Inflammatory macrophage treated with lipopolysaccharide for 1 hour (primary cell): ENCODE measurements at regions not wholly inside any gene's neighbourhood (a gene's known extent, or its start where the extent isn't known, plus 50 kb on each side); places are given as distances from the start of the nearest gene placed in this dataset.

Experiments used
- DNase-seq, 2 donors: peaks; one replicate each; pipeline ENCODE4 v3.0.0-alpha.2; 2020 to 2022

DNA sequence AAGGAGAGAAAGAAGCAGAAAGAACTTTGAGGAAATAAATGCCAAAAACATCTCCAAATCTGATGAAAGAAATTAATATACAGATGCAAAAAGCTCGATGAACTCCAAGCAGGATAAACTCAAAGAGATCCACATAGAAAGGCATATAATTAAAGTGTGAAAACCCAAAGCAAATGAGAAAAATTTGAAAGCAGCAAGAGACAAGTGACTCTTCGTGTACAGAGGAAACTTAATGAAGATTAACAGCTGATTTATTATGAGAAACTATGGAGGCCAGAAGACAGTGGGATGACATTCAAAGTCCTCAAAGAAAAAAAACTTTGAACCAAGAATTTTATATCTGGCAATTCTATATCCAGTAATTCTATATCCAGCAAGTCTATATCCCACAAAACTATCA, 163.0 kb upstream of the TMCC3 start:
- no peak for DNase-seq

DNA sequence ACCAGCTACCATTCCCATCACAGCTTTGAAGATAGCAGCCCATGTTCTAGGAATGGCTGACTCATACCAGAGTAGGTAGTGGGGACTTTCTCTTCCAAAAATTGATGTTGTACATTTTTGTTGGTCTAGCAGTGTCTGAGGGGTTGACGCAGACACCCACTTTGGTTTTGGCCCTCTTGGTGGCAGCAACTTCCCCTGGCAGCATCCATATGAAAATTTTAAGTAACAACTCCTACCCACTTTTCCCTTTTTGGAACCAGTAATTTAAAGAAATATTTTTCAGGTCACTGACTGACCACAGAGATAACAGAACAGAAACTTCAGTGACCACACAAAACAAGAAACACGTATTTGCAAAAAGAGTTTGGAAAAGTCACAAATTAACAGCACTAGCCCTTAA, 162.0 kb upstream of the TMCC3 start:
- no peak for DNase-seq

DNA sequence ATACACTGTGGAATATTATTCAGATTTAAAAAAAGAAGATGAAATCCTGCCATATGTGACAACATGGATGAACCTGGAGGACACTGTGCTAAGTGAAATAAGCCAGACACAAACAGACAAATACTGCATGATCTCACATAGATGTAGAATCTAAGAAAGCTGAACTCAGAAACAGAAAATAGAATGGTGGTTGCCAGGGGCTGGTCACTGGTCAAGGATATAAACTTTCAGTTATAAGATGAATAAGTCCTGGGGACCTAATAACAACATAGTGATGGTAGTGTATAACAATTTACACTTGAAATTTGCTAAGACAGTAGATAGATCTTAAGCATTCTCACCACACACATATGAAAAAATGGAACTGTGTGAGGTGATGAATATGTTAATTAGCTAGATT, 161.3 kb upstream of the TMCC3 start:
- no peak for DNase-seq

DNA sequence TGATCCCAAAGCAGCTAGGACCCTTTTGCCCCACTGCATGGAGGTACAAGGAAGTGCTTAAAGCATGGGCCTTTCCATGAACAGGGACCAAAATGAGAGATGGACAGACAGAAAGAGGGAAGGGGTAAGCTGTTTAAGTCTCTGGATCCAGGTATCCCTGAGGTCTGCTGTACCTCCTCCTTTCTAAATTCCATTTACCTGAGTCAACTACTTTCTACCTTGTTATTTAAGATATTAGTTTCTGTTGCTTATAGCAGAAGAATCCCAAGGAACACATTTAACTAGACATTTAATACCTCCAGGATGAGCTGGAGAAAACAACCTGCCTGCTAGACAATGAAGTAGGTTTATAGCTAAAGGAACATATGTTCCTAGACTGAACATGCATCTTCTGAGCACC, 157.6 kb upstream of the TMCC3 start:
- DNase-seq, result no peak

DNA sequence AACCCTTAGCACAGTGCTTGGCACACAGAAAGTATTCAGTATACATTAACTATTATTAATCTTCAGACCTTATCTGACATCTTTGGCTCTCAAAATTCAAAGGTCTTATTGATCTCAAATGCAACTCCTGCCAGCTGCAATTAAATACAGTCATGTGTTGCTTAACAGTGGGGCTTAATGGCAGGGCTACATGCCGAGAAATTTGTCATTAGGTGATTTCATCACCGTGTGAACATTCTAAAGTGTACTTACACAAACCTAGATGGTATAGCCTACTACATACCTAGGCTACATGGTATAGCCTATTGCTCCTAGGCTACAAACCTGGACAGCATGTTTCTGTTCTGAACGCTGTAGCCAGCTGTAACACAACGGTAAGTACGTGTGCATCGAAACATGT, 156.3 kb upstream of the TMCC3 start:
- no peak for DNase-seq

DNA sequence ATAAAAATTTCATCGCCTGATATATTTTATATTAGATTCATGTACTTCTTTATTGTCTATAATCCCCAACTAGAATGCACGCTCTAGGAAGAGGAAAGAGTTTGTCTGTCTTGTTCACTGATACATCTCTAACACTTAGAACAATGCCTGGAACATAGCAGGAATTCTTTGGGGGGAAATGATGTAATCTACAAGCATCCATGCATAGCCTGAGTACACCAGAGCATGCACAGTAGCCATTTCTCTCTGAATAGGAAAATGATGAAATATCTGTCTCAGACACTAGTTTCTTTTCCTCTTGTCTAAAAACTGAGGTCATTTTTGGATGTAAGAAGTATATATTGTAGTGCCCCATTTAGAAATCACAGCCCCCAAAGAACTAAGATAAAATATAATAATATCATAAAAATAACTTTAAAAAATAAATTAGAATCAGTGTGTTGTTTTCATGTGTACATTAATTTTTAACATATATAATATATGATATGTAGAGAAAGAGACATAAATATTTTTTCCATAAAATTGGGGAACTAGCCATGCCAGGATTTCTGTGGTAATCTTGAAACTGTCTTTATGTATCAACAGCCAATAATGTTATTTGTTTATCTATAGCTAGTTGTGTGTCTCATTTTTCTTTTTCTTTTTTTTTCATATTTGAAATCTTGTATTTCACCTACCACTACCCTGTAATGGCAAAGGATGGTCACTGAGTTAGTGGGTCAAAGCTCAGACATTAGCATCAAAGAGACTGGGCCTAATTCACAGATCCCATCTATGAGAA, 155.6 kb upstream of the TMCC3 start:
- peak; percentile 20 to 58 for DNase-seq

DNA sequence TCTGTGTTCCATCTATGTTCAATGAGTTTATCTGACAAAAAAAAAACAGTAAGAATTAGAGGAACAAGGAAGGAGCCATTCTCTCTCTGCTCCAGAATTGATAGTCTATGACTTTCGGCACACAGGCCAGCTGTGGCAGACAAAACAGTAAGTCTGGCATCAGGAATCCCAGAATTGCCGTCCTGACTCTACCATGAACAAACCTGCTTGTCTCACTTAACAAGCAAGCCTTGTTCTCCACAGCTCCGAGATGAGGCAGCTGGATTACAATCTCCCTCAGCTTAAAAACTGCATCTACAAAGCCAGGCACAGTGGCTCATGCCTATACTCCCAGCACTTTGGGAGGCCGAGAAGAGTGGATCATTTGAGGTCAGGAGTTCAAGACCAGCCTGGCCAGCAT, 153.6 kb upstream of the TMCC3 start:
- DNase-seq, result no peak

DNA sequence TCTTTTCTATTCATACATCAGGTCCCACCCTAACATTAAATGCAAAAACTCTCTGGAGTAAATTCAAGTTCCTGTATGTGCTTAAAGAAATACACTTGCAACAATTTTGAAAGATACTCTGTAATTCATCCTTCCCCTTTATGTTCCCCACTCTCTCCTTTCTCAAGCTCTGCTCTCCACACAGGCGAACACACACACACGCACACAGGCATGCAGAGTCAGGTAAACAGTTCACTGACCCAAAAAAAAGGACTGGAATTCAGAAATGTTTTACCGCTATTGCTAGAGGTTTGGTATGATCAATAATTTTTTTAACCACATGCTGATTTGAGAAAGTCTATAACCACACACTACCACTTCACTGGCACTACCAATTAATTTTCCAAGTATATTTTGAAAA, 152.4 kb upstream of the TMCC3 start:
- no peak for DNase-seq

DNA sequence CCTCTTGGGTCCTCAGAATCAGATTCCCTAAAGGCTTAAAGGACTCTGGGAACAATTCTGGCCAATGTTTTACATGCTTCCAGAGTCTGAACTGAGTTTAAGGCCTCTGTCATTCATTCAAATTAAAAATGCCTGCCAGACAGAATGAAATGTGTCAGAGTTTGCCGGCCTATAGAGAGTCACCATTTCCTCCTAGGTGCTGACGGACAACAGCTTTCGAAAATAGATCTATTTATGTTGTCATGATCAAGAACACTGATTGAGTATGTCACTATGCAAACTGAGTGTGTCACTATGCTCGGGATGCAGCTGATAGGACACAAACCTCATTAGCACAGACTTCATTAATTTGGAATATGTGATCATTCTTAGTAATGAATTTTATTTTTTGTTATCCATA, 151.4 kb upstream of the TMCC3 start:
- DNase-seq, result no peak

DNA sequence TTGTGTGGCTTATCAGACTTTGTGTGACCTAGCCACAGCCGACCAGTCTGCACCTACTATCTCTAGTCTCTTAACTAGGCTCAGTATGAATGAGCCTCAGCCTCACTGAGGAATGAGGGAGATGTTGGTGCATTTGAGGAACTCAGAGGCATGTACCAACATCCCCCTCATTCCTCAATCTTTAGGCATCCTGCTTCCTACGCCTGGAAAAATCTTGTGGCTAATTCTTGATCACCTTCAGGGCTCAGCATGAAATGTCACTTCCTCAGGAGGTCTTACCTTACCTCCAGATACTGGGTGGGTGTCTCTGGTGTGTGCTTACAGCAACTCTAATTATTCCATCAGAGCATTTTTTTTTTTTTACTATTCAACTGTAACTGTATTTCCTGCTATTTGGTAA, 148.8 kb upstream of the TMCC3 start:
- no peak for DNase-seq

DNA sequence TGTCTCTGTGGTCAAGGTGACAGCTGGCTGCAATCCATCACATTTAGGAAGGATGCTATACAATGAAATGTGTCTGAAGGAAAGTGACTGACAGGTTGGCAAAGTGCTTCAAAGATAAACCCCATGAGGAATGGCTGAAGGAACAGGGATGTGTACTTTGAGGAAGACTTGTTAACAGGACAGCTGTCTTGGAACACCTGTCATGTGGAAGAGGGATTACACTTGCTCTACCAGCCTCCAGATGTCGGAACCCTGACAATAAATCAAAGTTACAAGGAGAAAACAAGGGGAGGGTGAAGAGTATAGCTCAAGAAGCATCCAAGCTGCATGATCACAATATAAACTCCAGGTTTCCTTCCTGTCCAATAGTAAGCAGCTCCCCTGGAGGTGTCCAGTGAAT, 147.8 kb upstream of the TMCC3 start:
- no peak for DNase-seq

DNA sequence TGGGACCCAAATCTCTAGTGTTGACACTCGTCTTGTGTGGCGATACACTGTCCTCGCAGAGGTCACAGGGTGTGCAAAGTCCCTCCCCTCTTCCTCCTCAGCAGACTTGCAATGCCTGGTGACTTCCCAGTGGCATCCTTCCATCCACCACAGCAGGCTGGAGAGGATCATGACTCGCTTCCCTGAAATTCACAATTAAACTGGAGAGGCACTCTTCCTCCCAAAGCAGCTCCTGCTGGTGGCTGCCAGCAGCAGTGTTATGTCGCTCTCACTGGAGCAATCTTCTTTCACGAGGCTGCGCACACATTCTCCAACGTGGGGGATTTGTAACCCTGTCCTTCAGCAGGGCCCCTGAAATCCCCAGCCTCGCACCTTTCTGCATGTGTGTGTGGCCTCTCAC, 145.2 kb upstream of the TMCC3 start:
- no peak for DNase-seq

DNA sequence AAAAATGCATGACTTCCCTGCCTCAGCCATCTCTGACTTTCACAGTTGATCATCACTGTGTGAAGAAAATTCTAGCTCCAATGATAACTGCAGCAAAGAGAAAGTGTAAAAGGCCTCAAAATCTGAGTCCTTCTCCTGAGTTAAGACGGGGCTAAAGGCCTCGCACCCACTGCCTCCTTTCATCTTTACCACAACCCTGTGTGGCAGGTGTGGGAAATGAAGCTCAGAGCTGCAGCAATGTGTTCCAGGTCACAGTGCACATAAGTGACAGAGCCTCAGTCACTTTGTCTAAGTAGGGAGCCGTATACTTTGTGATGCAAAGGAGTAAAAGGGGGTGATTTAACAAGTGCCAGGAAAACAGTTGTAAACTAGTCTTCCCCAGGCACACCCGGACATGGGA, 144.7 kb upstream of the TMCC3 start:
- DNase-seq, result no peak

DNA sequence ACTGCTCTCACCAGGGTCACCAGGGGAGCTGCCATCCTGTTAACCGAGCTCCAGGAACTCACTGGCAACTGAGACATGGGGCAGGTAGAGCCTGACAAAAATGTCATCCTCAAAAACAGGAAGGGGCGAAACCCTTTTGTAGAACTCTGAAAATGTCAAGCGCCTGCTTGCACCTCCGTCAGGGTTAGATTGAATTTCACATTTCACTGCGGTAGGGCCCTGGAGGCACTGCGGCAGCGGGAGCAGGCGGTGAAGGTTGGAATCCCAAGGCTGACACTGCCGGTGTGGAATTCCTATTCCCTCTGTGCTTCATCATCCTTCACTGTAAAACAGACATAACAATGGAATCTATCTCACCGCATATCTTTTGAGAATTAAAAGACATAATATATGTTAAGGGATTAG, 142.8 kb upstream of the TMCC3 start:
- no peak for DNase-seq

DNA sequence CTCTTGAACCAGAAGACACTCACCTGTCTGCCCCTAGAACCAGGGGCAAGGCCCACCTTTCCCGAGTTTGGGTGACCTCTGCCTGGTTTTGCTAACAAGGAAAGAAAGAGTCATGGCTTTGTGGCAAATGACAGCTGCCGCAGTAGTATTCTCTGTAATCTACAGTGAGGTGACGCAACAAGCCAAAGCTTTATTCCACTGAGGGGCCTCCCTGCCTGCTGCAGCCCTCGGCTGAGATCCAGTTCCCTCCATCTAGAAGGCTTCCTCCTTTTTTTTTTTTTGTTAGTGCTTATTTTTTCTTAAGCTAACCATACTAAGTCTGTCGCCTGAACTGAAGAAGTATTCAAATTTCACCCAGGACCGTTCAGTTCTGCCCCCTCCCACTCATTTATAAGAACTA, 142.3 kb upstream of the TMCC3 start:
- DNase-seq, result peak; percentile 11 to 31

DNA sequence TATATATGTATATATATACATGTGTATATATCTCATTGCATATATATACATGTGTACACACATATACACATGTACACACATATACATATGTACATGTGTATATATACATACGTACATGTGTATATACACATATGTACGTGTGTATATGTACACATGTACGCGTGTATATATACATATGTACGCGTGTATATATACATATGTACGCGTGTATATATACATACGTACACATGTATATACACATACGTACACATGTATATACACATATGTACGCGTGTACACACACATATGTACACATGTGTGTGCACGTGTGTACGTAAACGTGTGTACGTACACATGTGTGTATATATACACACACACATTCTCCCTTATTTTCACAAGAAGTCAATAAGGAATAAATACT, 141.6 kb upstream of the TMCC3 start:
- no peak for DNase-seq

DNA sequence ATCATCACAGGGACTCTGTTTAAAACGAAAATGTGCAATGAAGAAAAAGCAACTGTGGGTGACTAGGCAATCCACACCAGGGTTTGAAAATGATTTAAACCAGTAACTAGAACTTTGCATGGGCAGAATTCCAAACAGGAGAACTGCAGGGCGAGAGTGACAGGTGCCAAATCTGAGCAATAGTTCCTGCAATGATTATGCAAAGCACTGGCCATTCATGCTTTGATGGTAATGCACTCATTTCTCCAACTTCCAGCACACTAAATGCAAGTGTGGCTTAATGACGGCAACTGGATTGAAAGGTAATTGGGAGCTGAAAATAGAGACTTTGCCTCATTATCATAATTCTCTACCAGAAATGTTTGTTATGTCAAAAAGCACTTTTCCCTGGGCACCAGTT, 140.5 kb upstream of the TMCC3 start:
- no peak for DNase-seq

DNA sequence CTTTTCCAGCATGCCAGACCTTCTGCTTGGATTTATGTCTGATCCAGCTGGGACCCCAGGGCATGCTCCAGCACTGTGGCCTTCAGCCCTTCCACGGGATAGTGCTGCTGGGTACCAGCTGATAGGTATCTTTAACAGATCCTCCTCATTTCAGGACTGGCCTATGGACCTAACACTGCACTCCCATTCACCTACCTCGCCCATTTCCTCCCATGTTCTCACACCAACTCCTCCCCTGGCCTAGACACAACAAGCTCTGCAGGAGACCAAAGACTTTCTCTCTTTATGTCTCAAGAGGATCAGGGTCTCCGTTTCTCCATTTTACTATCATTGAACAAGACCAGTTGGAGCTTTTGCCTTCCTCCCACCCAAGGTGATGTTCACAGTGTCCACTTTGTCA, 140.0 kb upstream of the TMCC3 start:
- no peak for DNase-seq

DNA sequence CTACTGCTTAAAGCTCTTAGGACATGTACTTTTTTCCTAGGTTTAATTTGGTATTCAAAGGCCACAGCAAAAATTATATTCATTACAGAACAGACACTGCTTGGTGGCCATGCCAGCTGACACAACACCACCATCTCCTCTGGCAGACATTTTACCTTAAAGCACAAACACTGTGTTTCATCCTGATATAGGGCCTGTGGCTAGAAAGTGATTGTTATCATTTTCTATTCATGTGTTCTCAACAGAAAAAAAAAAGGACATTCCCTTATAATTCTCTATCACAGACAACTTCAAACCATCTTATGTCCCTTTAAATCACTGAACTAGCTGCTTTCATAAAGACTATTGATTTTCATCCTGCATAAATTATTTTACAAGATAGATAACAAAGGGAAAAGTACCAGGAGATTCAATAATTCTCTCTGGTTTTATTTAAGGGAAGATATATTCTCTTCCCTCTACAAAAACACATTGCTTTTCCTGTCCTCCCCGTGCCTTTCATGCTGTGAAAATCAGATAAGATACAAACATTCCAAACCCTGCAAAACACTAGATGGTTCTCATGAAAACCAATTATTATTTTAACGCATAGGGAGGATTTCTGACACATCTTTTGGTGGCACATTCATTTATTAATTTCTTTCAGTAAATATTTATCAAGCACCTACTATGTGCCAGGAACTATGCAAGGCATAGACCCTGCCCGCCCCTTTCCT, 139.3 kb upstream of the TMCC3 start:
- no peak for DNase-seq

DNA sequence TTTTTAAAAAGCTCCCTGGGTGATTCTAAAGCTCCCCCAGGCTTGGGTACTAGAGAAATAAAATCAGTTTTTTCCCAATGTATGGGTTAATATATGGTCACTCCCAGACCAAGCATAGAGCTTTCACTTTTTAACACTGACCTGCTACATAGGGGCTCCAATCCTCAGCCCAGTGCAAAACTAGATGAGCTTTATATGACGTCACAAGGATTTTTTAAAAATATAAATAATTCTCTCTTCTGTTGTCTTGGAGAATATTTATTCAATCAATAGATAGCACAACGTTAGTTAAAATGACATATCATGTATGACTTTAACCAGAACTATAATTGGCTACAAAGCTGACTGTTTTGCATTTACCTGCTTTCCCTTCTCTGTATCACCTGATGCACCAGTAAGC, 137.9 kb upstream of the TMCC3 start:
- no peak for DNase-seq

DNA sequence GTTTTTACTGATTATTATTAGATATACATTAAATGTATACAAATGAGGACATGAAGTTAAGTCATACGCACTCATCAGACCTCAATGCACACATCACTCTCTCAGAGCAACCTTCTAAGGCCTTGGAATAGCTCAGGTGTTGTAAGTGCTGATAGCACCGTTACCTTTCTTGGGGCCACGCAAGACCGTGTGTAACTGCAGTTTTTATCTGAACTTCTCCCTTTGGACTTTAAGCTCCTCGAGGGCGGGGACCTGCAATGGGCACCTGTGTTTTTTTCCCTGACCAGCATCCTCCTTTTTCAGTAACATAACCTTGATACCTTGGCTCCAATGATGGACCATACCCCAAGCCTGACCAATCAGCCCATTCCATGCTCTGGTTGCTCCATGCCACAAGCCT, 136.5 kb upstream of the TMCC3 start:
- DNase-seq, result no peak

DNA sequence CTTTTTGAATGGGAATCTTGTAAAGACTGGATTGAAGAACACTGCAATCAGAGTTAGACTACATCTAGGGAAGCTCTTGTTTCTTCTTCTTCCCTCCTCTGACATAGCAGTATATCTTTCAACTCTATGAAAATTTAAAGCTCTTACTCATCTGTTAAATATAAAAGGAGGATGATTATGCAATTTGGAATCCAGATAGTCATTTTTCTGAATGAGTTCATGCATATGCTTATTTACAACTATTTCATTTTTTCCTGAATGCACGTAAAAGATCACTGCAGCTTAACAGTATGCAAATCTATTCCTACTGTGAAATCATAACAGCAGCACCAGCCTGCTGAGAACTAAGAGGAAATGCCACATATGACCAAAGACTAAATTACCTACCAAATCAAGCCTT, 133.5 kb upstream of the TMCC3 start:
- no peak for DNase-seq

DNA sequence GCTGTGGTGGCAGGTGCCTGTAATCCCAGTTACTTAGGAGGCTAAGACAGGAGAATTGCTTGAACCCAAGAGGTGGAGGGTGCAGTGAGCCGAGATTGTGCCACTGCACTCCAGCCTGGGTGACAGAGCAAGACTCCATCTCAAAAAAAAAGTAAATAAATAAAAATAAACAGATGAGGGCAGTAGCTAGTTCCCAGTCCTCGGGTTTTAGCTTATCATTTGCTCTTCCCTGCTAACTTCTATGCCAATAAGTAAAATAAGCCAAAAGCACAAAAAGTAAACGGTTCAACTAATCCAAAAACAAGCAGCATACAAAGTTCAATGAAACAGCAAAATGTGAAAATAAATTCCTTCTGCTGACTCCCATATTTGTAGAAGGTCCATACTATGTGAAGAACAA, 133.0 kb upstream of the TMCC3 start:
- DNase-seq, result no peak

DNA sequence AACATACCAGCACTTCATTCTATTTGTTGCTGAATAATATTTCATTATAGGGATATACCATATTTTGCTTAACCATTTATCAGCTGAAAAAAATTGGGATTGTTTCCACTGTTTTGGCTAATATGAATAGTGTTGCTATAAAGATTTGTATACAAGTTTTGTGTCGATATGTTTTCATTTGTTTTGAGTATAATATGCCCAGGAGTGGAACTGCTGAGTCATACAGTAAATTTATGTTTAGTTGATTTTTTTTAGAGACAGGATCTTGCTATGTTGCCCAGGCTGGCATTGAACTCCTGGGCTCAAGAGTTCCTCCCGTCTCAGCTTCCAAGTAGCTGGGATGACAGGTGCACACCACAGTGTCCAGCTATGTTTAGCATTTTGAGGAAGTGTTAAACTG, 131.5 kb upstream of the TMCC3 start:
- no peak for DNase-seq

DNA sequence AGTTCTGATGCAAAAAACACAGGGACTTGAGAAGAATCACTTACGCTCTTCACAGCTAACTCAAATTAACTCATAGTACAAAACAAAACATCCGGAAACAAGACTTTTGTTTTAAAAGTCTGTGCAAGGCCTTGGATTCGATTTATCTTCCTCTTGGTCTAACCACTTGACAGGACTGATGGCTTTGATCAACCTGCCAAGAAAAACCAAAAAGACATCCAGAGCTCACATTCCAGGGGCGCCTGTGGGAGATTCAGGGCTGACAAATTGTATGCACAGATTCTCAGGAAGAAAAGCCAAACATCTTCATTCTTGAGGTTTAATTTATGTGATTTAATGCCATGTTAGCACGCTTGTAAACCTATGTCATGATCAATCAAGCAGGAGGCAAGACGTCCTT, 129.1 kb upstream of the TMCC3 start:
- no peak for DNase-seq
